Bronchial epithelial cell (primary cell): ENCODE measurements at regions not wholly inside any gene's neighbourhood (a gene's known extent, or its start where the extent isn't known, plus 50 kb on each side); places are given as distances from the start of the nearest gene placed in this dataset.

Source experiments
- DNase-seq: peaks from one replicate; pipeline ENCODE4 v3.0.0-alpha.2; 2010; ENCODE audit warnings: low read depth
- FAIRE-seq: peaks from 2 replicates; lab custom pipeline; 2011; peaks lifted over from hg19 to GRCh38; lab: Jason Lieb, UNC
- H3K27me3 ChIP-seq: 2 replicates; pipeline ENCODE4 v1.5.1; 2011; ENCODE audit warnings: low read length; ENCODE audit not compliant: control insufficient read depth, insufficient read depth
- H3K36me3 ChIP-seq: 2 replicates; pipeline ENCODE4 v1.5.1; 2011; ENCODE audit warnings: low read length; ENCODE audit not compliant: control insufficient read depth, insufficient read depth
- H3K4me3 ChIP-seq: 2 replicates; pipeline ENCODE4 v1.5.1; 2011; ENCODE audit warnings: mild to moderate bottlenecking, low read depth, low read length, control low read depth
- CTCF ChIP-seq: IDR thresholded peaks from 2 replicates; pipeline ENCODE4 v1.5.1; 2011; ENCODE audit warnings: mild to moderate bottlenecking, moderate library complexity, low read length, control low read depth, inconsistent platforms; ENCODE audit not compliant: insufficient read depth, severe bottlenecking

- Histone ChIP-seq H3K36me3 (no peaks in the 10 kb centered on the region), H3K4me3 (no peak overlapping the region), H3K27me3 (no peaks in the 10 kb centered on the region)
- FAIRE-seq (no peak), DNase-seq (no peak)
- TF ChIP-seq CTCF = no peak
Observed at GRCh38 chr9:12065050-12065449, 628.1 kb upstream of the TYRP1 start.

GRCh38 chr9:12065686-12066085 lies 627.5 kb upstream of the TYRP1 start:
- DNase-seq = no peak
- FAIRE-seq = no peak
- no peak for TF ChIP-seq CTCF
- no peaks in the 10 kb centered on the region for H3K36me3 ChIP-seq
- no peak overlapping the region for H3K4me3 ChIP-seq
- H3K27me3 ChIP-seq = no peaks in the 10 kb centered on the region

- no peak overlapping the region for H3K4me3 ChIP-seq
- DNase-seq (no peak), FAIRE-seq (no peak)
- TF ChIP-seq CTCF = no peak
- no peaks in the 10 kb centered on the region for H3K27me3 ChIP-seq
- H3K36me3 ChIP-seq = no peaks in the 10 kb centered on the region
Observed at GRCh38 chr9:12066455-12067035, 626.6 kb upstream of the TYRP1 start.

- no peak for TF ChIP-seq CTCF
- FAIRE-seq = no peak
- Histone ChIP-seq H3K27me3 (no peaks in the 10 kb centered on the region), H3K36me3 (no peaks in the 10 kb centered on the region), H3K4me3 (no peak overlapping the region)
- no peak for DNase-seq
Observed at GRCh38 chr9:12069366-12069765, 623.8 kb upstream of the TYRP1 start.

GRCh38 chr9:12085399-12085798 lies 607.8 kb upstream of the TYRP1 start:
- Histone ChIP-seq H3K4me3 (no peak overlapping the region), H3K27me3 (no peaks in the 10 kb centered on the region), H3K36me3 (no peaks in the 10 kb centered on the region)
- no peak for TF ChIP-seq CTCF
- DNase-seq = no peak
- no peak for FAIRE-seq

GRCh38 chr9:12091865-12092527 lies 601.2 kb upstream of the TYRP1 start:
- Histone ChIP-seq H3K27me3 (no peaks in the 10 kb centered on the region), H3K36me3 (no peaks in the 10 kb centered on the region), H3K4me3 (no peak overlapping the region)
- FAIRE-seq (no peak), DNase-seq (no peak)
- TF ChIP-seq CTCF = no peak
